ENCODE measurements at regions not wholly inside any gene's neighbourhood (a gene's known extent, or its start where the extent isn't known, plus 50 kb on each side); places are given as distances from the start of the nearest gene placed in this dataset.

GRCh38 chr18:22639026-22639463 is 221.3 kb upstream of the CTAGE1 start:
- TF ChIP-seq CTCF (IDR thresholded peaks at IDR 0.05) (no peak), POLR2A (IDR thresholded peaks at IDR 0.05) (no peak)

Data from lower leg skin (tissue), 3 donors.